ENCODE measurements at regions not wholly inside any gene's neighbourhood (a gene's known extent, or its start where the extent isn't known, plus 50 kb on each side); places are given as distances from the start of the nearest gene placed in this dataset.

DNA sequence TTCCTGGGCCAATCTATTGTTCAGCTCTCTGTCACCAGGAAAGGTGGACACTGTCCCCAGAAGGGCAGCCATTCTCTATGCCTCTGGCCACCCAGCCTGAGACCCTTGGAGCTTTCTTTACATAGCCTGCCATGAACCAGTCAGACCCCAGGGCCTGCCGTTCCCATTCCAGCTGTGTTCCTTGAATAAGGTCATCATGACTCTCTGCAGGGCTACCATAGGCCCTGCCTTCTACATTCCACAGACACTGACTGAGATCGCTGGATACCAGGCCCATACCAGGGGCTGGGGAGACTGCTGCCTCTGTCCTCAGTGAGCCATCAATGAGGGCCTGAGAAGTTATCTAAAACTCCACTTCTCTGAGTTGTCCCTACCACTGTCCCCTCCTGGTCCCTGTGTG lies 75.5 kb downstream of the SYNE3 start:
- no peak for DNase-seq

DNA sequence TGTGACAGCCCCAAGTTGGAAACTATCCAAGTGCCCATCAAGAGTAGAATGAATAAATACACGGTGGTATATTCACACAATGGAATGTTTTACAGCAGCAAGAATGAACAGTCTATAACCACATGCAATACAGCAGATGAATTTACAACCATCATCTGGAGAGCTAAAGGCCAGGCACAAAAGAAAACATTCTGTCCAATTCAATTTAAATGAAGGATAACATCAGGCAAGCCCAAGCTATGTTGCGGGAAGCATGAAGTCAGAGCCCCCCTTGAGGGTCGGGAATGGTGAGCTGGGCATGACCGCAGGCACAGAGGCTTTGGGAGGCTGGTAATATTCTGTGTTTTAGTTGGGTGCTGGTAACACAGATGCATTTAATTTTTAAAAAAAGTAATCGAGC lies 76.0 kb downstream of the SYNE3 start:
- no peak for DNase-seq

DNA sequence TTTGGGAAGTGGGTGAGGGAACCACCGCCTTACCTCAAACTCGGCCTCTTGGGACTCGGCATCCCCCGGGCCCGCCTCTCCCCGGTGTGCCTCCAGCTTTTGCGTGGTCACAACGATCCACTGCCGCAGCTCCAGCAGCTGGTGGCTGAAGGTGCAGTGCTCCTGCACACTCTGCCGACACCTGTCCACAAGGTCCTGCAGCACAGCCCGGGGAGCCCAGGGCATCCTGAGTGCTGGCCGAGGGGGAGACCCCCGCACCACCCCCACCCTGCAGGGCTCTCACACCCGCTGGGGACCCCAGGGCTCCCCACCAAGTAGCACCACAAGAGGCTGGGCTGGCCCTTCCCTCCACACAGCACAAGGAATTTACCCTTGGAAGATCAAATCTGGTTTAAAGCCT lies 76.6 kb downstream of the SYNE3 start:
- DNase-seq = no peak

DNA sequence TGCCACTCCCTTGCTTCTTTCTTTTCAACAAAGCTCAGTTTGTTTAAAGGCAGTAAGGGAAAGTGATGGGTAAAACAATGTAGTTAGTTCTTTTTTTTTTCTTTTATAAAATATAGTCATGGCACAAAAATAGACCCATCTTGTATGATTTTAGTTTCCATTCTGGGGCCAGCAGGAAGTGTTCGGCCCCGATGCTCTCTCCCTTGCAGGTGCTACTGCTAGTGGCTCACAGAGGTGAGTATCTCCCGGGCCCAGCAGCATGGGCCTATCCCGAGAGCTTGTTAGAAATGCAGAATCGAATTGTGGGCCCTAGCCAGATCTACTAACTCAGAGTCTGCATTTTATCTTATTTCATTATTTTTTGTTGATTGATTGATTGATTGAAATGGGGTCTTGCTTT lies 78.7 kb downstream of the SYNE3 start:
- DNase-seq = no peak

DNA sequence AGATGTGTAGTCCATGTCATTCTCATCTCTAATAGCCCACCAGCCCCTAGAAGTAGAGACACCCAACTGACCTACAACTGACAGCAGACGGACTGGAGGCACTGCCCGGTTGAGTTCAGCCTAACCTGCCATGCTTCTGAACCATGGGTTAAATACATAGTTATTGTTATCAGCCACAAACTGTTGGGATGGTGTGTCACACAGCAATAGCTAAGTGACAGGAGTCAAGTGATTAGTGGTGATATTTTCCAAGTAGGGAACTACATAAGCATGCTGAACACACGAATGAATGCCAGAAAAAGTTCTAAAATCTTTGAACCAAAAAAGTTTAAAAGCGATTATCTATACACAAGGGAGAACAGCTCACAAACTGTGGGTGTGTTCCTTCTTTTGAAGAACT lies 80.1 kb downstream of the SYNE3 start:
- DNase-seq = no peak

DNA sequence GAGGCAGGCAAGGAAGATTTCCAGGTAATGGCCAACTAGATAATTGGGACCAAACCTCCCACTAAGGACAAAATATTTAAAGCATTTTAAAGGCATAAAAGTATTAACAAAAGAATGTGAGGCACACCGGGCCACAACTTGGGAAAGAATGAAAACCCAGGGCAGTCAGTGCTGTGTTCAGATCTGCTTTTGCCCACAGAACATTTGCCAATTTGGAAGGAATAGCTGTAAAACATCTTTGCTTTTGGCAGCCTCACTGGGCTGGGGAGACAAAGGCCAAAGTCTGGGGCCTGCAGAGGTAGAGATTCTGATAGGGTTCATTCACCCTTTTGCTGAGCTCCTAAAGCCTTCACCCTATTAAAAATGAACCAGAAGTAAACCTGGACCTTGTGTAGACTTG lies 82.3 kb downstream of the SYNE3 start:
- no peak for DNase-seq

DNA sequence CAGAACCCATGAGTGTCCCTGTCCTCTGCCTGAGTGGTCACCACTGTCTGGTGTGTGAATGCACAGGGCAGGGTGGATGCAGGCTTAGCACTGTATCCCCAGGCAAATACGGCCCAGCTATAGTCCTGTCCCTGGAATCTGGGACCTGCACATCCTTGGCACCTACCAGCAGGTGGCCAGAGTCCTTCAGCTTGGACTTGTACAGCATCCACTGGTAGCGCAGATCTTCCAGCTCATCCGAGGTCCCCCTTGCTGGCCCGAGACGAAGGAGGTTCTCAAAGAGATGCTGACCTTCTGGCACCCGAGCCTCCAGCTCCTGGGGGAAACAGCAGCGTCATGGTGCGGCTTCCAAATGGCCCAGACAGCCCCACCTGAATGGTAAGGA lies 83.4 kb downstream of the SYNE3 start:
- no peak for DNase-seq

DNA sequence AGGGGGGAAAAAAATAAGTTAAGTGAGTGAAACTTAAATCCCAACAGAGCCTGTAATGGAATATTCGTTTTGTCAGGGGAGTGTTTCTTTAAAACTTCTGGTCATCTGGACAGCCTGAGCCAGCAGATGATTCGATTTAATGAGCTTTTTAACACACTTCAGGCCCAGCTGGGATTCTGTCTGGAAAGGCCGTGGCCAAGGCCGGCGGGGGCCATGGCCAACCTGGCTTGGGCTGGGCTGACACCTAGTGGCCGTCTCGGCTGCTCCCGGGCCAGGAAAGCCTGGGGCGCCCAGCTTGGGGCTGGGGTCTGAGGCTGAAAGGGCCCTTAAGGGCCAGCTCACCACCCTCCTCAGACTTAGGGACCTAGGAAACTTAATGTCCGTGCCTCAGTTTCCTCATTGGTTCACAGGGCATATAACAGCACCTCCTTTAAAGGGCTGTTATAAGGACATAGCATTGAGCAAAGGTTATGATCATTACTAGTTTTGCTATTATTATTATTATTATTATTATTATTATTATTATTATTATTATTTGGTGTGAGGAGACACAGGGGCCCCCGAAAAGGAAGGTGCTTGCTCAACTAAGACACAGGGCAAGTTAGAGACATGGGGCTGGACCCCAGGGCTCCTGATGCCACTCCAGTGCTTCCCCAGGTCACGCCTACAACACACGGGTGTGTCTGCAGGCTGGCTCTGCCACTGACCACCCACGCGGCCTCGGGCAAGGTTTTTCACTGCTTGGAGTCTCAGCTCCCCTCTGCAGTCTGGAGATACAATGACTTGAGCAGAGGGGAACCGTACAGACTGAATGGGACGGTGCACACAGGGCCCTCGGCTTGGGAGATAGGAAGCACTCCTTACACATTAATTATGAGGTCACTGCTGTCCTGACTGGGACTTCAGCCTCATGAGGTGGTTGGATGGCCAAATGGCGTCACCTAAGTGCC lies 84.0 kb downstream of the SYNE3 start:
- no peak for DNase-seq

DNA sequence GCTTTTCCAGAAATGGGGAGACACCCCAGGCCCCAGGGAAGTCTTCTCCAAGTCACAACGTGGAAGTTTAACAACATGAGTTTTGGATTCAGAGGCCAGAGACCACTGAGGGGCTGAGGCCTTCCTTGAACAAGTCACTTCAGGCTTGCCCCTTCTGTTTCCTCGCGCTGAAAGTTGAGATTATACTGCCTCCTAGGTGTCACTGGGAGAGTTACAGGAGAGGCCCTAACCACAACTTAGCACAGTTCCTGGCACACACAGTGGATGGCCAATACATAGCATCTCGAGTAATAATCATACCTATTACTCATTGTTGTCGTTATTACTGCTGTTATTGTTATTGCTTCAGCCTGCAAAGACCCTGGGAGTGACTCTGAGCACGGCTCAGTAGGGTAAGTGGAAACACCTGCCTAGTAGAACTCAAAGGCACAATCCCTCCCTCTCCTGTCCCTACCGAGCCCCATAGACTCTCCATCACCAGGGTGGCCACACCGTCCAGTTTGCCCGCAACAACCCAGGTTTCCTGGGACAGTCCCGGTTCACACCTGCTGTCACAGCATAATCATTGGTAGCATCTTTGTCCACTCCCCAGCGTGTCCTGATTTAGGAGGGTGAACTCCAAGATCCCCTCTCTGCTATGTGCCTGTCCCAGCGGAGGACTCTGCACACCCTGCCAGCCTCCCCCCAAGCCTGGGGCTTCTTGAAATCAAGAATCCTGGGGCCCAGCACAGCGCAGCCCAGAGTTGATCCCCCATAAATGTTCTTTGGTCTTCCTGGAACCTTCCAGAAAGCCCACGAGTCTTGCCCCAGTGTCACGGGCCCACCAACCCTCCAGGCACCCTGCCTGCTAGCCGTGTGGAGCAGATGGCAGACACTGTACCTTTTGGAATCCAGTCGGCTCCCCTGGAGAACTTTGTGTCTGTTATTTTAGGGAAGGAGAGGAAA lies 85.0 kb downstream of the SYNE3 start:
- DNase-seq = peak; percentile 12

DNA sequence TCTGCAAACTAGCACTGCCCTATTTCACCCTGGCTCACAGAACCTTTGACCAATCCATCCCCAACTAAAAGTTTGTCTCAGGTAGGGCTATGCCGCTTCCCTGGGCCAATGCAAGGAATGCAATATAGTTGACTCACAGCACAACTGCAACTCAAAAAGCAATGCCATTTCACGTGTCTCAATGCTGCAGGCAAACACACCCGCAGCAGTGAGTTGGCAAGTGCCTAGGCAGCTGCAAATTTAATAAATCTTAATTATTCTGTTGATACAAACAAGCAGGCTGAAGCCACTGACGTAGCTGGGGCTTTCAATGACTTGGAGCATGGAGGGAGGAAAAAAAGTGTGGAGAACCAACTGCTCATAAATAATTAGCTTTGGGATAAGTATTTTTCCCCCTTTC lies 87.9 kb downstream of the SYNE3 start:
- DNase-seq = no peak

DNA sequence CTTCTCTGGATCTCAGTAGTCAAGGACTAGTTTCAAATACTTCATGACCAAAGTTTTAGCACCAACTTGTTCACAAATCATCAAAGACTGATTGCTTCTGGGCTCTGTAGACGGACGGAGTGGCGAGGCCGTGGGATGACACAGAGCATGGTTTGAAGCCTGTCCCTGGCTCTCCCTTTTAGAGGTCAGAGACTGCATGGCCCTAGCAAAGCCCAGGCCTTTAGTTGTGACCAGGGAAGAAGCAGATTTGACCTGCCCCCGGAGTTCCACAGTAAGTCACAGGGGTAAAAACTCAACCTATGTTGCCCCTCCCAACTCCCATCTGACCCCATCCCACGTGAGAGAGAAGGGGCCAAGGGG lies 90.4 kb downstream of the SYNE3 start:
- DNase-seq = no peak

DNA sequence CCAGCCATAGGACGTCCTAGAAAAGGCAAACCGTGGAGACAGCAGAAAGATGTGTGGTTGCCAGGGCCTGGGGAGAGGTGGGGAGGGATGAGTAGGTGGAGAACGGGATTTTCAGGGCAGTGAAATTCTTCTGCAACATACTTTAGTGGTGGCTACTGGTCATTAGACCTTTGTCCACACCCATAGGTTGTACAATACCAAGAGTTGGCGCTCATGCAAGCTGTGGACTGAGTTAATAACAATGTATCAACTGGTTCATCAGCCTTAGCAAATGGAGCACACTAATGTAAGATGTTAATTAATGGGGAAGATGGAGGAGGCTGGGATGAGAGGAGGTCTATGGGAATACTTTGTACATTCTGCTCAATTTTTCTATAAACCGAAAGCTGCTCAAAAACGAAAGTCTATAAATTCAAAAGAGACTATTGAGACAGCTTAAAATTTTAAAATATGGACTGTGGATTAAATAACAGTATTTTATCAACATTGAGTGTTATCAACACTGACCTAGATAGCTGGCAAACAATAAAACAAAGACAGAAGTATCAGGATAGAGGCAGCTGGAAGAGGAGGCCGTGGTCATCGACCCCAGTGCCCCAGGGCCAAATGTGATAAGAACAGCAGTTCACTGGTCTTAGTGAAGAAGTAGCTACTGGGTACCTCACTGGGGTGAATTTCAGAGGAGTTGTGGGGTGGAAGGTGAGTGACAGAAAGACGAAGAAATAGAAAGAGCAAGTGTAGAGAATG lies 90.9 kb downstream of the SYNE3 start:
- DNase-seq = no peak

DNA sequence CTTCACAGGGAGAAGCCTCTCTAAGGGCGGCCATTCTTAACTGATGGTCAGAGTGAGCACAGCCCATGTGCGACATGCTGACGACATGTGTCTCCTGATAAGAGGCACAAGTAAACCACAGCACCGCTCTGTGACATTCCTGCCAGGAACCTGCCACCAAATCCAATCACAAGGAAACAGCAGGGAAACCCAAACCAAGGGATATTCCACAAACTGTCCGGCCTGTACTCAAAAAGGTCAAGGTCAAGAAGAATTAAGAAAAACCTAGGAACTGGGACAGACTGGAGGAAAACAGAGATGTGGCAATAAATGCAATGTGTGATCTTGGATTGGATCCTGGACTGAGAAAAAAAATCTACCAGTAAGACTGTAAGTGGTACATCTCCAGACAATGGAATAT lies 91.9 kb downstream of the SYNE3 start:
- no peak for DNase-seq

DNA sequence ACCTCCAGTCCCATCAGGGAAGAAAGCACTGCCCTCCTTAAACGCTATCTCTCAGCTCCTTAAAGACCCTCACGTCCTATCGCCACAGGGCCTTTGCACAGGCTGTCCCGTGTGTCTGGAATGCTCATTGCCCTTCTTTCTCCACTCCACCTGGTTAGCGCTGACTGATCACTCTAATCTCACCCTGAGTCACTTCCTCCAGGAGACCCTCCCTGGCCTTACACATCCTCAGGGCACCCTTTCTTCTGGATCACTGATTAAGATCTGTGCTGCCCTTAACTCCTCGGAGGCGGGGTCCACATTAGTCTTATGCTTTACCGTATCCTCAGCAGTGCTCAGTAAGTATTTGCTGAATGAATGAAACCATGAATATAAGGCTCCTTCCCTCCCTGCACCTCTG lies 94.7 kb downstream of the SYNE3 start:
- no peak for DNase-seq

DNA sequence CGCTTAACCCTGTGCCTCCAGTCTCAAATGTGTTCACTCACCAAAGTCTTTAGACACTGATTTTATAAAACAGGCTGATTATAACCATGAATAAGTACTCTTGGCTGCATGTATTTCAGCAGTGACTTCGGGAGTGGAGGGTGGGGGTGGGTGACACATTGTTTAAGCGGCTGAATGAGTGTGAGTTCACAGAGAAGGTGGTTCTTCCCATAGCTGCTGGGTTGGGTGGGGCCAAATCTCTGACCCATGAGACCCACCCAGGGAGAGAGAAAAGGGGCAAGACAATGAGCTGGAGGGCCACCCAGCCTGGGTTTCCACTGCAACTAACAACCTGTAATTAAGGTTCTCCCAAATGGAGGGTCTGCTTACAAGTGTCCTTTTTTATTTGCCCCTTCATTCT lies 96.4 kb downstream of the SYNE3 start:
- no peak for DNase-seq

DNA sequence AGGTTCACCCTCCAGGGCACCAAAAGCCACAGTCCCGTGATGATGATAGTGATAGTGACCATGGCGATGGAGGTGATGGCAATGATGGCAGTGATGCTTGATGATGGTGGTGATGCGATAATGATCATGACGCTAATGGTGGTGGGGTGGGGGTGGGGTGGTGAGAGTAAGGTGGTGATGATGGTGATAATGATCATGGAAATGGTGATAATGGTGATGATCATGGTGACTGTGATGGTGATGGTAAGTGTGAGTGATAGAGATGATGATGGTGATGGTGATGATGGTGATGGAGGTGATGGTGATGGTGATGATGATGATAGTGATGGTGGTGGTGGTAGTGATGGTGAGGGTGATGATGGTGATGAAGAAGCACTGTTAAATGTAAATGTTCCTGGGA lies 96.9 kb downstream of the SYNE3 start:
- no peak for DNase-seq

DNA sequence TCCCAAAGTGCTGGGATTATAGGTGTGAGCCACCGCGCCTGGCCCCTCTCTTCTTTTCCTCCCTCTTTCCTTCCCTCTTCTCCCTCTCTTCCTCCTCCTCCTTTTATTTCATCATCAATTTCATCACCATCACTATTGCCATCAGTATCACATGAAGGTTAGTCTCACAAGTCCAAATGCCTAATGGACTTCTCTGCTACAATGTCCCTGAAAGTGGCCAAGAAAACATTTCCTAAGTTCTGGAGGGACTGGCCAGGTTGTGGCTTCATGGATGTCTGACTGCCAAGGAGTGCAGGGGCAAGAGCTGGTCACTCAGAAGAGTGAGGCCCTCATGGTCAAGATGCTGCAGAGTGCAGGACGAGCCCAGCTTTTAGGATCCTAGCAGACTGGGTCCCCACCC lies 97.6 kb downstream of the SYNE3 start:
- no peak for DNase-seq

DNA sequence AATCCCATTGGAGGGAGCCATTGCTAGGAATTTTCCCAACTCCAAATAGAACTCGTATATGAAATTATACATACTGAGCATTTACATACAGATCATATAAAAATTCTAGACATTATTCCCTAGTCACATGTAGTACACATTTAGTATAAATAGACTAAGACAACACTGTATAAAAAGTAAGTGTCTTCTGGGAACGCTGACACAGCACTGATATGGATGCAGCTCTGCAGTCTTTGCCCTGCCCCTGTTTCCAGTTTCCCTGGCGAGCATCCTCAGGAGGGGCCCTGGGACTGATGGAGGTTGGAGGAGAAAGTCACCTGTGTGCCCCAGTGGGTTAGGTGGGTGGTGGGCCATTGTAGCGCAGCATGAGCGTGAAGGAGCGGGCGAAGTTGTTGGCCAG lies 97.8 kb upstream of the CLMN start:
- DNase-seq = no peak

DNA sequence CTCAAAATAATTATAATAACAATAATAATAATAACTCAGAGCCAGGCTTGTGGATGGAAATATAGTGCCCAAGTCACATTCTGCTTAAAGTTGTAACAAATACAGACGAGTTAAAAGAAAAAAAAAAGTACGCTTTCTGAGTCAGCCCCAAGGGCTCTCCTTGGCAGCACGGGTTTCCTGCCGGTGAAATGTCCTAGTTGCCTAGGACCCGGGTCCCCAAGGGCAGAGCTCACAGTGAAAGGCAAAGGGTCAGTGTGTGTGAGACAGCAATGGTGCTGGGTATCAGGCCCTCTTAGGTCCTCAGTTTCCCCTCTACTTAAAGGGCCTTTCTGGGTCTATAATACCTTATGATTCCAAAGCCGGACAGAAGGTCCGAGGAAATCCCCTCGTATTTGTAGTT lies 96.3 kb upstream of the CLMN start:
- DNase-seq = no peak

DNA sequence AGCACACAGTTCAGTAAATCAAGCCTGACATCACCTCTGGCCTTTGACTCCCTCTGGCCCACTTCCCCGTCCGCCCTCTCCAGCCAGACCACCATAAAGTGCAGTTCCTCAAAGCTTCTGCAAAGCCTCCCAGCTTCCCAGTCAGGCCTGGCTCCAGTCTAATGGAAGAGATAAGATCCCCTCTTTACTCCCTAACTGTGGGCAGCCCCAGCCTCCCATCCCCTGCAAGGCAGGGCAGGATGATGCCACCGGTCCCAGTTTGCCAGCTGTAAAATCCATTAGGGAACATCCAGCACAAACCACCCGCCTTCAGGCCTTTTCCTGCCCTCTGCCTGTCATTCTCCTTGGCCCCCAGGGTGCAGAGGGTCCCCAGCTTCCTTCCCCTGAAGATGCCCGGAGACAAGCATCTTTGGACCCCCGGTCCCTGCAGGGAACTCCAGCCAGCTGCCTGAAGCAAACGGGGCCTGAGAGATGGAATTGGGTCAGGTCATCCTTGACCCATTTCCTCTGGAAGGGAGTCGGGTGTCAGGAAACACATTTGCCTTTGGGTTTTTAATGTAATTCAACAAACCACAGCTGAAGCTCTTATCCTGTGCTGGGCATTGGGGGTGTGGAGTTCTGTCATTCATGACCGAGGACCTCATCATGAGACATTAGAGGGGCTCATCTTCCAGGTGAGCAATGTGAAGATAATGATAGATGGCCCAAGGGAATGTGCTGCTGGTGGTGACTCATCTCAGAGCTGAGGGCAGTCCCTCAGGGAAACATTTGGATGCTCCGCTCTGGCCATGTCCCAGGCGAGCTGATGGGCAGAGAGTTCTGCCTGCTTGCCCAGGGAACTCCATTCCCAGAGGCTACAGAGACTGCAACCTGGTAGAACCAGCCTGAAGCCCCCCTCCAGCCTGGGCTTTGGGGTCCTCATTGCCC lies 93.8 kb upstream of the CLMN start:
- no peak for DNase-seq

DNA sequence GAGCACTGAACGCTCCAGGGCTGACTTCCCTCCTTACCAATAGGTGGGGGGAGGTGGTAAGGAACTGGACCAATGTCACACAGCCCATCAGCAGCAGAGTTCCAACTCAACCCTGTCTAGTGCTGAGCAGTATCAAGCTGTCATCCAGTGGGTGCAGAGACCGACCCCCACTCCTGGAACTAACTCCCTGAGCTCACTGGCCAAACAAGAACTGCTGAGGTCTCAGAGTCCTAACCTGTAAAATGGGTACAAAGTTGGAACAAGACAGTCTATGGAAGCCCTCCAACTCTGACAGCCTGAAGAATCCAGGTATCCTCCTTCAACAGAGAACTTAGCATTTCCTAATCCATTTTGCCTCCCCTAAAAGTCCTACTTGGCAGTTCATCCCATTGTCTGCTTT lies 91.1 kb upstream of the CLMN start:
- DNase-seq = no peak

All from CD4-positive, alpha-beta T cell treated with Interleukin-10 for 1 hour (primary cell).